Midbrain (tissue), 1 donor: ENCODE measurements at regions not wholly inside any gene's neighbourhood (a gene's known extent, or its start where the extent isn't known, plus 50 kb on each side); places are given as distances from the start of the nearest gene placed in this dataset.
"Not testable (repeated sequence)": the region's sequence is repeated elsewhere in the genome, so short reads cannot be mapped to it uniquely, and the experiment has no call there.

Experiments used
- DNase-seq: peaks from one replicate; lab custom pipeline; 2025; lab: John Stamatoyannopoulos, UW

DNA sequence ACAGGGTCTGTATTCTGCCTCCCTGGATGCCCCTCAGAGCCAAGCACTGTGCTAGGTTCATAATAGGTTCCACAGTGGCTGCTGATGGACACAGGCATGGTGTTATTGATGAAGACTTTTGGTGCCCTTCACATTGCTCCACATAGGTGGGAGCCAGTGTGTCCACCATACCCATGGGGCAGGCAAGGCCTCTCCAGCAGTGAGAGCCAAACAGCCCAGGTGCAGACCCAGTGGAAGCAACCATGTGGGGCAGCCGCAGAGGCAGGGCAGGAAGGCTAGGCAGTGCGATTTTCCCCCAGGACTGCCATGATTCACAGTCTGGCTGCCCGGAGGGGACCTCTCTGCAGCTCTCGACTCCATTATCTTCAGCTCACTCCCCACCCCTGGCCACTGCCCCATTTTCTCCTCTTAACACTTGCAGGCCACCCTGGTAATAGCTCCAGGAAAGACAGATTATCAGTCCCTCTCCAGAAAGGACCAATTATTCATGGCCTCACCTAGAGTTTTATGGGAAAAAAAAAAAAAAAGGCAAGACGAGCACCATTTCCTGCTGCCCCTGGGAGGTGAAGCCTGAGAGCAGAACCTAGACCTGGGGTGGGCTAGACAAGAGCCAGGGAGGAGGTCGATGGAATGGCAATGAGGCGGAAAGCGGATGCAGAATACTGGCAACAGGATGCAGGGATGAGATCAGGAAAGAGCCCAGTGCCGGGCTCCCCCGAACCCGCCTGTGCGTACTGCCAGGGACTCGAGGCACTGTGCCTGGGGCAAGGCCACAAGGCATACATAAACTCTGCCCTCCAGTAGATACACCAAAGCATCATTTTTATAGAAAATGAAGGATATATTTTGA, 343.0 kb upstream of the NCAM1 start:
- DNase-seq: no peak

DNA sequence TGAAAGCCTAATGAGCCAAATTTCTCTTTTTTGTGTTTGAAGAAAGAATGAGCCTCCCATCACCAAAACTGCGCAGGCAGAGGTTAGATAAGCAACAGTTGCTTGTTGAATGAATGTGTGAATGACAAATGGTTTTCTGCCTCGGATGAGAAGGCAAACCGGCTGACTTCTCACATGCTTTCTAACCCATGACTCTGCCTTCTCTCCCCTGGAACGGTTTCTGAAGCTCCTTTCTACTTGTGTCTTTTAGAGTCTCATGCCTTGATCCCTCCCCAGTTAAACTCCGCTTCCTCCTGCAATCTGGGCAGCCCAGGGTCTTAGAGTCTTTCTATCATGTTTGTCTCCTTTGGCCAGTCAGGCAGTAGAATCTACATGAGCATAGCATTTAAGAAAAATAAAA, 342.1 kb upstream of the NCAM1 start:
- DNase-seq: no peak

DNA sequence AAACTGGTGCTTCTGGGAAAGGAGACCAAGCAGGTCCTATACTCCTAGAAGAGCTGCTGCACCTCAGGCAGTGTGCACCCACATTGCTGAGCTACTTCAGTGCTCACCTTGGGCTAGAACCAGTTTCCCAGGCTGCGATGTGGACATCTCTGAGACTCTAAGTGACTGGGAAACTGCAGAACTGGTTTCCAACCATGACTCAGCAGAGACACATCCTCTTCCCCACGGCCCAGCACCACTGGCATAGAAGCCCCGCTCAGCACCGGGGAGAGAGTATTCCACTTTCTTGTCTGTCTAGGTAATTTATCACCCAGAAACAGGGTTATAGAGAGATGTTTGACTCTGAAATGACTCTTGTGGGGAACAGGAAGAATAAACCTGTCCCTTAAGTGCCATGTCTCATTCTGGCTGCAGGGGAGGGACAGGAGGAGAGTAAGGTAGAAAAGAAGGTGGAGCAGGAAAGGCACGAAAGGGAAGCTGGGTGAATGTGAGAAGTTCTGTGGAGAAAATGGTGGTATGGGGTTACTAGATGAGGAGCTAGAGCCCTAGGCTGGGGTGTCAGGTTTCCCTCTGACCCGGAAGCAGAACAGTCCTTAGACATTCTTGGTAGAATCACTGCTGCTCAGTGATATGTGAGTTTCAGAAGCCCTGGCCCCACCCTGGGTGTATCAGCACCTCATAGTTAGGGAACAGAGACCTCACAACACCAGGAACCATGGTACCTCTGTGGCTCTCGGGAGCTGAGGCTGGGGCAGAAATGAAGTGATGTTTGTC, 340.4 kb upstream of the NCAM1 start:
- no peak for DNase-seq

DNA sequence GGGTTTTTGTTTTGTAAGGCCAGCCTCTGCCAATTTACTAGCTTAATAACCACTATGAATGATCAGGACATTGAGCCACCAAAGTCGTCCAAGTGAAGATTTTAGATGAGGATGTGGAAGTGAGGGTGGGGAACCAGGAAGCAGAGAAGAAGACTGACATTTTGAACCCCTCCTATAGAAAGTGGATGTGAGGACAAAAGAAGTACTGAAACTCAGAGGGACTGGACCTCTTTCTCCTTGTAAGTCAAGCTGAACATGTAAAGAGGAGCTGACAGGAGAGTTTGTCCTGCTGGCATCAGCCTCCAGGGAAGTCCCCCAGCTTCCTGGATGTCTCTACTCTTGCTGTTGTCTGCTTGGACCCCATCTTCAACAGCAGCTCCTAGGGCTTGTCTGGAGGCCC, 338.2 kb upstream of the NCAM1 start:
- no peak for DNase-seq

DNA sequence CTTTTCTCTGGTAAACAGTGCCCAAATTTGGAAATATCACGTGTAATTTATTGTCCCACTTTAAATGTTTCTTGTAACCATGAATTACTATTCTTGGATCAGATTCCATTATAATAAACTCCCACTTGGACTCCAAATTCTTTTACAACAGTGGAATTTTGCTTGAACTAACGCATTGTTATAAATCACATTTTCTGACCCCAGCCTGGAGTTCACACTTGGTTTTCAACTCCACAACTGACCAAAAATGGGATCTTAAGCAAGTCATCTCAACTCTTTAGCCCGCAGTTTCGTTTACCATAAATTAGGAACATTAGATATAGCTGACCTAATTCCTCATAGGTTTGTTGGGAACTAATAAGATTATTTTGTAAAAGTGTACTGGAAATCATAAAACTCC, 336.8 kb upstream of the NCAM1 start:
- DNase-seq: no peak

DNA sequence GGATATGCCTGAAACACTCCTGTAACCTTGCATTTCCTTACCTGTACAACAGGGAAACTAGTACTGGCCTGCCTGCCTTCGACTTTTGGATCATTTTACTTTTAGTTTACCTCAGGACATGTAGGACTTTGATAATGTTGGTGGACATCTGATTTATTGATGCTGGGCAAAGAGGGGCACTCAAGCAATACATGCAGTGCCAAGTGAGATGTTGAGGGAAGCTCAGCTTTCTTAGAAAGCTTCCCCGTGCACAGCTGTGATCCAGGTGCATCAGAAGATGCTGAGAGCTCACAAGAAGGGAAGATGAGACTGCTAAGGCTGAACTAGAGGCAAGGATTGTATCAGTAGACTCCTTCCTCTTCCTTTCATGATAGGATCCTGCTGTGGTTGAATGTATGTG, 336.2 kb upstream of the NCAM1 start:
- DNase-seq: not testable (repeated sequence)

DNA sequence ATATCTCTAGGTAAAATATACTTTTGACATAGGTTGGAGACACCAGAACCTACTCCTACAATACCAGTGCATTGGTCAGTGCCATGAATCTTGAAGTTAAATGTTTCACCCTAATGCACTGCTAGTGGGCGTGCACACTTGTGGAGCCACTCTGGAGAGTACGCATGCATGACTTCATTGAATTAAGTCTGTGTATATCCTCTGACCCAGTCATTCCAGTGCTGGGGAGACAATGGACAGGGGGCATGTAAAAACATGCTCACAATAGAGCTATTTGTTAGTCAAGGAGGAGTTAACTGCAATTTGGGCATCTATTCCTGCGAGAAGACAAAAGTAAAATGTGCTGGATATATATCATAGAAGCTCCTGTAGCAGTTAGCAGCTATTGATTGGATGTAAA, 335.4 kb upstream of the NCAM1 start:
- no peak for DNase-seq

DNA sequence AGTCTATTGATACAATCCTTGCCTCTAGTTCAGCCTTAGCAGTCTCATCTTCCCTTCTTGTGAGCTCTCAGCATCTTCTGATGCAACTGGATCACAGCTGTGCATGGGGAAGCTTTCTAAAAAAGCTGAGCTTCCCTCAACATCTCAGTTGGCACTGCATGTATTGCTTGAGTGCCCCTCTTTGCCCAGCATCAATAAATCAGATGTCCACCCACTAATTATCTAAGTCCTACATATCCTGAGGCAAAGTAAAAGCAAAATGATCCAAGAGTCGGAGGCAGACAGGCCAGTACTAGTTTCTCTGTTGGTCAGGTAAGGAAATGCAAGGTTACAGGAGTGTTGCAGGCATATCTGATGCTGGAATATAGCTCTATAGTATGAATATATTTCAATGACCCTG, 334.5 kb upstream of the NCAM1 start:
- no peak for DNase-seq

DNA sequence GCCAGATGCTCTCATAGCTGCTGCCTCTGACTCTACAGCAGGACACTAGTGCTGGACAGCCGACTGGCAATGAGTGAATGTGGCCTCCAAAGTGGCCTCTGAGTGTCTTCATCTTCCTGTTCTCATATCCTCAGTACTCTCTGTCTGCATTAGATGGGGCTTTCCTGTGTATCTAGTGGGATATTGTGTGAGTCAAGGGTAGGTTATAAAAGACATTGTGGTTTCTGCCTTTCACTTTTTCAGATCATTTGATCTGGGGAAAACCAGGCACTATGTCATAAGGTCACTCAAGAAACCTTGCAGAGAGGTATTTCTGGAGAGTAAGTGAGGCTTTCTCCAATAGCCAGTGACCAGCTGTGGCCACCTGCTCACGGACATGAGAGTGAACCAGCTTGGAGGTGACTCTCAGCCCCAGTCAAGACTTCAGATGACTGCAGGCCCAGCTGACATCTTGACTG, 333.6 kb upstream of the NCAM1 start:
- no peak for DNase-seq

DNA sequence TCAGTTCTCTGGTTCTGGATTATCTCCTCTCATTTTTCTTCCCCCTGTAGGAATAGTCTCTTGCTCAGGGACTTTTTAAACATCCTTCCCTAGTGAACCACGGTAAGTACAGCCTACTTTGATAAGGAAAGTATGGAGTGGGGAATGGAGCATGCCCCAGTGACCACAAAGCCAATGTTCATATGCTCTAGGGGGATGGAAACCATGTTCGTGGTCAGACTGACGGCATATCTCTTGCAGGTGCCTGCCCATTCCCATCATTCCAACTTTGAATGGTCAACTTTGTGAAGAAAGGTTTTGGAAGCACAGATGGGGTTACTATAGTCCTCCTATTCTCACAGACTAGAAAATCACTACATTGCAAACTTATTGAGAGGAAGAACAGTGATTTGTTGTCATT, 332.5 kb upstream of the NCAM1 start:
- DNase-seq: no peak

DNA sequence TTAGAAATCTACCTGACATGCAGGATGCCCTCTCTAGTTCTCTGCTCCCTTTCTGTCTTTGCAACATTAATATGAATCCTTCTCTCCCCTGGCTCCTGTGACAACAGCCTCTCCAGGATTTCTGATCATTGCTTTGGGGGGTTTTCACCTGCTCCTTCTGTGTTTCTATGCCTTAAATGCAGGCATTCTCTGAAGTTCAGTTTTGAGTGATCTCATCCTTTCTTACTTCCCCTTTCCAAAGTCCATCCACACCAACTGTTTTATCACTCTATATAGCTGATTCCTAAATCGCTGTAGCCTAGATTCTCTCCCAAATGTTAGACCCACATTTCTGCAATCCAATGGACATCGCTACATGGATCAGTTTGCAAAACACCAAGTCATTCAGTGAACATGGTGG, 330.7 kb upstream of the NCAM1 start:
- DNase-seq: no peak

DNA sequence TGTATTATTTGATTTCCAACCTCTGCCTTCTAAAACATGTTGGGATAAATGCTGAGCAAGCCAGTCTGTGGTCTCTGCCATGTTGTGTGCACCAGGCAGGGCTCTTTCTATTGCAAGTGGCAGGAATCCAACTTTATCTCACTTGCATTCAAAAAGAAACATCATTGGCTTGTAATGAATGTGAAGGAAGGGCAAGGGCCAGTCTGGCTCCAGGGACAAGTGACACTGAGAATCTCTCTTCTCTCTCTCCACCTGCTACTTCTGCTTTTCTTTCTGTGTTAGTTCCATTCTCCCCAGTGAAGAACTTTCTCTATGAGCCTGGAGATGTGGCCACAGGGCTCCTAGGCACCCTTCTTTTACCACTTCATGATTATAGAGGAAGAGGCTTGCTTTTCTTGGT, 329.9 kb upstream of the NCAM1 start:
- peak; percentile 23 for DNase-seq

DNA sequence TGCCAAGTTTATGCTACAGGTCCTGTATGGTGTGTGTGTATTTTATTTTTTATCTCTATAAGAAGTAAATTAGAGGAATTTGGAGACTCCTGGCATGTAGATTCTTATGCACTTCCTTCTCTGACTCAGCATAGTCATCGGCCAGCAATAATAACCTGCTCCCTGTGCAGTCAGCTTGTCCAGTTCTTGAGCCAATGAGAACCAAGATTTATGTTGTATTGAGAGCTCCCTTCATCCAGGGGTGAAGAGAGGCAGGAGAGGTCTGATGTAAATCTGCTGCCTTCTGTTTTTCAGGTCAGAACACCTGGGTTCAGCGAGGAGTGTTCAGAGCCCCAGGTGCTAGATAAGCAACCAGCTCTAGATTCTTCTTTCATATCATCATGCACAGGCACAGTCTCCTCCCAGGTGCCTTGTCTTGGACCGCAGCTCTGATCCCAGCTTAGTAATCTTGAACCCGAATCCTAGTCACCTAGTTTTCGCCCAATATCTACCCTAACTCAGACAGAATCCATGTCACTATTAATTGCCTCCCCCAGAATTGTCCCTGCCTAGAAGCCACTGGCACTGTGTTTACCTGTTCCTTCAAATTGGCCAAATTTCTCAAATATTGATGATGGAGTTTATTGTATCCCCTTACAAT, 328.2 kb upstream of the NCAM1 start:
- no peak for DNase-seq

DNA sequence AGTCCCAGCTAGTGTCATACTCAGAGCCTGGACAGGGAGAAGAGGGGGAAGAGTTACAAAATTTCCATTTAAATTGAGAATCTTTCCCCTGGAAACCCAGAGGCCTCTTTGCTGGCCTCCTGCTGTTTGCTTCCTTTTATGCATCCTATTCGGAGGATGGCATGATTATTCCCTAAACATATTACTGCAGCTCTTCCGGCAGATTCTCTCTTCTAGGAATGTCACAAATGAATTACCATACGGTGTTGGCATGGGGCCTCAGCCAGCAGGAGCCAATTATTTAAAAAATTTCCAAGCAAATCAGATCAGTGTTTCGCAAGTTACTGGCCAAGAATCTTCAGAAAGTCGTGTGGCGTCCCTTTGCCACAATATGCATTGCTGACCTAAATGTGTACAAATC, 326.7 kb upstream of the NCAM1 start:
- DNase-seq: no peak

DNA sequence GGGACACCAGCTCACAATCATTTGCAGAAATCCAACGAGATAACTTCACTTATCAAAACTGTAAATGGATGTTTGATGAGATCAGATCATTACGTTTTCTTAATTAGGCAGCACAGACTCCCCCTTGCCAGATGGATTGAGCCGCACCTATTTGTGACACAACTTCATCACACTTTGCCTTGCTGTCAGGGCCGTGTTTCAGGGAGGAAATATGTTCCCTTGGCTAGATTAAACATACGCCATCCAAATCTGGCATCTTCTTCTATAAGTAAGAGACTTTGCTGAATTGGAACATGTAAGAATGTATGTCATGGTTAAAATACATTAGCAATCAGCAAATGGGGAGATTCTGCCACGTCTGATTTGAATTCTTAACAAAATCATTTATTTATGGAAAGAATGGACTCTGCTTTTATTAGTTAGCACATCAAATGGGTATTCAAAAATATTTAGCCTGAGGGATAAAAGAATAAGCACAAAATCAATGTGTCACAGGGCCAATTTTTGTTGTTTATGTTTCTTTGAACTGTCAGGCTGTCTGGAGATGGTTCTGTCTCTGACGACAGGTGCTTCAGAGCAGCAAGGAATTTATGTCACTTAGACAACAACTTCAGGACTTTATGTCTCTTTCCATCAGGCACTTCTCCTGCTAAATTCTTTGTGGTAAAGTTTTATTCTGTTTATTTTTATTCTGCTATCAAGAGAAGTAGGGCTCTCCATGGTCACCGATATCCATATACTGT, 326.1 kb upstream of the NCAM1 start:
- no peak for DNase-seq

DNA sequence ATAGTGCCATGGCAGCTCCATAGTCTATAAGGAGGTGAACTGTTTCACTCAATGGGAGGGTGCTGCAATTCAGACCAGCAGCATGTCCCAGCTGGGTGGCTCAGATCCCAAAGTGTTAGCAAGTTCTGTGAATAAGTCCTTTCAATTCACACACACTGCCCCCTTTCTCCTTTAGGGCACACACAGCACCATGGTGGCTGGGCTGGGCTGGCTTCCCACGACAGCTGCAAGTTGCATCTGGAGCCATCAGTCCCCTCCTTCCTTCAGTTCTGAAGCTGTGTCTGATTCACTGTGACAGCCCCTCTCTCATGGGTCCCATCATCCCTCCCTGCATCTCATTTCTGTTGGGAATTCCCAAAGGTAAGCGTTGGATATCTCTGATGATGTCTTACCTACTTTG, 324.1 kb upstream of the NCAM1 start:
- DNase-seq: peak; percentile 92

DNA sequence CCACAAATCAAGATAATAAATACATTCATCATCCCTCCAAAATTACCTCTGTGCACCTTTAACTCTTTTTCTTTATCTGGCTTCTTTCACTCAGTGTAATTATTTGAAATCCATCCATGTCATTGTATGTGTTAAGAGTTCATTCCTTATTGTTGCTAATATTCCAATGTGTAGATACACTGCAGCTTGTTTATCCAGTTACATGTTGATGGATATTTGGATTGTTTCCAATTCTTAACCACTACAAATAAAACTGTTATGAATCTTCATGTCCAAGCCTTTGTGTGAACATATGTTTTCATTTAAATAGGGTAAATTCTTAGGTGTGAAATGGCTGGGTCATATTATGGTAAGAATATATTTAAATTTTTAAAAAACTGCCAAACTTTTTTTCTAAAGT, 323.3 kb upstream of the NCAM1 start:
- DNase-seq: no peak

DNA sequence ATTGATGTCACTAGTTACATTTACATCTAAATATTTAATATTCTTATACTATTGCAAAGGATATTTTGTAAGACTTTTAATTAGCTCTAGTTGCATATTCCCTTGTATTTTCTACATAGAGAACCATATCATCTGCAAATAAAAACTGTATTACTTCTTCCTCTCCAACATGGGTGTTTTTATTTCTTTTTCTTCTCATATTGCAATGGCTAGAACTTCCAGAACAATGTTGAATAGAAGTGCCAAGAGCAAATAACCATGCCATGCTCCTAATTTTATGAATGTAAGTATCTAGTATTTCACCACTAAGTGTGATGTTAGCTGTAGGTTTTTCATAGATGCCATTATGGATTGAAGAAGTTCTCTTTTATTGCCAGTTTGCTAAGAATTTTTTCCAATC, 321.8 kb upstream of the NCAM1 start:
- DNase-seq: no peak

DNA sequence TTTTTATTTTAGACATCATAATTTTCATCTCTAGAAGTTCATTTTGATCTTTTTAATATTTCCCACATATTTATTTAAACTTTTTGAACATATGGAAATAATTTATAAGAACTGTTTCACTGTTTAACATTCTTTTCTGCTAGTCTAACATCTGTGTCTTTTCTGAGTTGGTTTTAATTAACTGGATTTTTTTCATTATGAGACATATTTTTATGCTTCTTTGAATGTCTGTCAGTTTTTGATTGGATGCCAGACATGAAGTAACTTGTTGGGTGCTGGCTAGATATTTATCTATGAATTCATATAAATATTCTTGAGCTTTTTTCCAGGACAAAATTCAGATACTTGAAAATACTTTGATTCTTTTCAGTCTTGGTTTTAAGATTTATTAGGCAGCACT, 317.8 kb upstream of the NCAM1 start:
- no peak for DNase-seq

DNA sequence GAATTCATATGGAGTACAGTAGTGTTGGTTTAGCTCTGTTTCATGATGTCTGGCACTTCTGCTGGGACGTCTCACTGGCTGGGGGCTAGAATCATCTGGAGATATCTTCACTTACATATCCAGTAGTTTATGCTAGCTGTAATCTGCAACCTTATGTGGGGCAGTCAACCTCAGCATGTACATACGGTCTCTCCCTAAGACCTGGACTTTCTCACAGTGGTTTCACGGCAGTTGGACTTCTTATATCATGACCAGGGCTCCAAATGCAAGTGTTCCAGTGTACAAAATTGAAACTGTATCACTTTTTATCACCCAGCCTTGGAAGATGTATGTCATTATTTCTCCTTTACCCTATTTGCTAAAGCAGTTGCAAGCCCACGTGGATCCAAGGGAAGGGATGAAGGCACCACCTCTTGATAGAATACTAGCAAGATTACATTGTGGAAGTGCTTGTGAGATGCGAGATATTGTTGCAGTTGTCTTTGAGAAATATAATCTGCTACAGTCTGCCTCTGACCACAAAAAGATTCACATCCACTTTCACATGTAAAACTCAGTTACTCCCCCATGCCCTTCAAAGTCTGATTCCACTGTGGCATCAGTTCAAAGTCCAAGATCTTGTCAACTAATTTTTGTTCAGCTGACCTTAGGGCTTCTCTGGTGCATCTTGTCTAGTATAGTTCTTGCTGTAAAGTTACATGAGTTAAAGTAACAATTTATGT, 316.6 kb upstream of the NCAM1 start:
- DNase-seq: no peak

DNA sequence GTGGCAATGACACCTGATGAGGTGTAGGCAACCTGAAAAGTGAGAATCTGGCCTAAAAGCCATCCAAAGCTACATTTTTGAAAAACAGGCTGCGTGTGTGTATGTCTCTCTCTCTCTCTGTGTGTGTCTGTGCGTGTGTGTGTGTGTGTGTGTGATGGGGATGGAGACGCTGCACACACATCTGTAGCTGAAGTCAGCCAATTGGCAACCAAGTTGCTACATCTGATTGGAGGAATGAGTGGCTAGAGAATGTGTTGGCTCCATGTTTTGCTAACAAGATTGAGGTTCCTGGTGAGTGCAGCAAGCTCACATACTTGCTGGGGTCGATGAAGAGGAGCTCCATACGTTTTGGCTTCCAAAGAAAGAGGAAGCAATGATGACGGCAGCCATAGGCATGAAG, 311.4 kb upstream of the NCAM1 start:
- no peak for DNase-seq

DNA sequence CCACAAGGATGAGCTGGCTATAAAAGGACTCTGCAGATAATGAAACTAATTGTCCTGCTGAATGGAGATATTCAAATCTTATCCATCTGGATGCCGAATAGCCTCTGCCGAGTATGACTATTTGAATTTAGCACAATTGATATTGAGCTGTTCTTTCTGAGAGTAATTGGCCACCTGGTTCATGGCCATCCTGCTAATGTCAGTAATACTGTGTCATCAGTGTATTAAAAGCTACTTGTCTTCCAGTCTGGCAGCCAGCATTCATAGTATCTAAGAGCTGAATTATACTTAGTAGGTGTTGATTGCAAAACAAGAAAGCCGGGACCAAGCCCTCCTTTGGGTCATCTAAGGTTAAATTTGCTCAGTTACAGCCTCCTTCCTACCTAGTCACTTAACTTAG, 310.7 kb upstream of the NCAM1 start:
- DNase-seq: no peak
